CD4-positive, alpha-beta T cell treated with Interleukin-6 for 4 hours (primary cell): ENCODE measurements at regions not wholly inside any gene's neighbourhood (a gene's known extent, or its start where the extent isn't known, plus 50 kb on each side); places are given as distances from the start of the nearest gene placed in this dataset.

ENCODE experiments used
- DNase-seq: peaks from one replicate; pipeline ENCODE4 v3.0.0-alpha.2; 2020; ENCODE audit warnings: mixed read lengths

GRCh38 chr2:220065581-220065980 lies 438.2 kb downstream of the SLC4A3 start:
- DNase-seq: no peak

DNA sequence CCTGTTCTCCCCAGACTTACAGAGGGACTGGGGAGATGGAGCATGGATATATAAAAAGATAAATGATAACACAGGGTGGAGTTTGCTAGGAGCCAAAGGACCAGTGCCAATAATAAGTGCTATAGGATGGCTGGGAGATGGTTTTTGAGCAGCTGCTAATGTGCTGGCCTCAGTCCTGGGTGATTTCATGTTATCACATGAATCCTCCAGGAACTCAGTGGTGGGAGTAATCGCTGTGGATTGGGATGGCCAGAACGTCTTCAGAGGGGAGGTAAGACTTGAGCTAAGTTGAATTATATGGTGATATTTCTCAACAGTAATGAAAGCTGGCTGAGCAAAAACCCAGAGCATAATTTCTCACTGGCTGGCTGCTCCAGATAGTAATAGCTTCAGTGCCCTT lies 441.4 kb downstream of the SLC4A3 start:
- DNase-seq: no peak

- DNase-seq: no peak
These were observed 442.9 kb downstream of the SLC4A3 start for GRCh38 chr2:220070349-220070748.

DNA sequence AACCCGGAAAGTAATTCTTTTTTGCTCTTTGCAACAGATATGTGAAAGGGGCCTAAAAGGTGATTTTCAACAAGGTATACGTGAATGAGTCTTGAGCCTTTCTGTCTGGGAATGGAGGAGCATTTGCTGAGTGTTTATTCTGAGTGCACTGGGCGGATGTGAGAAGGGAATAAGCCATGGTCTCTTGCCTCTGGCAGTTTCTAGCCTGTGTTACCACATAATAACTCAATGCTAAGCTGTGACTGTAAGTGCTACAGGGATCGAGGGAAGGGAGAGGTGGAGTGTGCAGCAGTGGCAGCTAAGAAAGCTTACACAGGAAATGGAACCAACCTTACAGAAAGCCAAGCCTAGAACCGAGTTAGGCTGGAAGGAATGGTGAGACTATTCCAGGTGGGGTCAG lies 444.3 kb downstream of the SLC4A3 start:
- no peak for DNase-seq

GRCh38 chr2:220072669-220073220 lies 445.3 kb downstream of the SLC4A3 start:
- DNase-seq: no peak

GRCh38 chr2:220075835-220076234 lies 448.4 kb downstream of the SLC4A3 start:
- no peak for DNase-seq

DNA sequence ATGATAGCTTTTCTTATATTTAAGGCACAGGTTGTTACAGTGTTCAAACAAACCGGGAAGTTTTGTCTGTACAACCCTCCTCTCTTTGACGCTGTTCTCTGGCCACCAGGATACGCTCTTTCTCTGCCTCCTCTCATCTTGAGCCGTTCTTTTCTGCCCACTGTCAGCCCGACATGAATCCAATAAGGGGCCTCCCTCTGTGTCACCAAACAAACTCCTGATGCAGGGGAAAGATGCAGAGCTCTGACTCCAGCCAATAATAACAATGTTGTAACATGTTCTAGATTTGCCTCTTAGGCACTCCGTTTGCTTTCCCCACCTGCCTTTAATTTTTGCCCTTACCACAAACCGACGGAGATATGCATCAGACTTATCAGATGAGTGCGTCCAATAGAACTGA lies 449.3 kb downstream of the SLC4A3 start:
- no peak for DNase-seq

GRCh38 chr2:220077488-220077887 lies 450.1 kb downstream of the SLC4A3 start:
- DNase-seq: no peak

- no peak for DNase-seq
These were observed 451.0 kb downstream of the SLC4A3 start for GRCh38 chr2:220078439-220078838.

DNA sequence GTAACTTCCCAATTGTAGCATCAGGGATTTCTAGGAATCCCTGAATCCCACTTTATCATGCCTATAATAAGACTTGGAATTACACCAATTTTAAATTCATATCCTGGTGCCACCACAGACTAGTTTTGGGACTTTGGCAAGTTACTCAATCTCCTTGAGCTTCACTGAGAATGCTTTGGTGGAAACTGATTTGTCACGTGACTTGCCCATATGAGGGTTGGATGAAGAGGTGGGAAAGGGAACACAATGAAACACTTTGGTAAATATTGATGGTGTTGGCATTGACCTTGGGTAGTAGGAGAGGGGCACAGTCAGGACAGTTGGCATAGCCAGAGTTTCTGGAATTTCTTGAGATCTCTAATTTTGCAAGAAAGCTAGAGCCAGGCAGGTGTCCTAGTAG lies 452.2 kb downstream of the SLC4A3 start:
- DNase-seq: no peak

- DNase-seq: no peak
These were observed 453.7 kb downstream of the SLC4A3 start for GRCh38 chr2:220081171-220081570.

- no peak for DNase-seq
These were observed 462.6 kb downstream of the SLC4A3 start for GRCh38 chr2:220090050-220090449.

- DNase-seq: no peak
These were observed 469.0 kb downstream of the SLC4A3 start for GRCh38 chr2:220096406-220096805.

DNA sequence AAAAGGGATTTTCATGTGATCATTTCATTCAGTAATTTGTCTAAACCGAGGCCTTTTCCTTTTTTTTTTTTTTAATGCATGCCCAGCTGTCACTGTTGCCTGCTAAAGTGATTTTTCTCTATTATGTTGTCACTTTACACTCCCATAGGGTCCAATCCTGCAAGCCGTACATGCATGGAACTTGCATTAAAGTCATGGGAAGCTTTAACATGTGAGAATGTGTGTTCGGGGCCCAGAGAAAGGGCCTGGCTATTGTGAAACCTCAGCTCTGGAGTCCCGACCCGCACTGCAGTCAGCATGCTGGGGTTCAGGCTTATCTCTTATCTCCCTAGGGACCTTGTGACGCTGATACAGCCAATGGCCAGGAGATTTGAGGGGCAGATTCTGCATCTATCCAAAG lies 474.6 kb downstream of the SLC4A3 start:
- no peak for DNase-seq

- no peak for DNase-seq
These were observed 476.2 kb downstream of the SLC4A3 start for GRCh38 chr2:220103596-220103995.

GRCh38 chr2:220104871-220105351 lies 477.5 kb downstream of the SLC4A3 start:
- DNase-seq: no peak

- DNase-seq: no peak
These were observed 478.6 kb downstream of the SLC4A3 start for GRCh38 chr2:220106065-220106464.

- DNase-seq: no peak
These were observed 480.0 kb downstream of the SLC4A3 start for GRCh38 chr2:220107380-220107791.

DNA sequence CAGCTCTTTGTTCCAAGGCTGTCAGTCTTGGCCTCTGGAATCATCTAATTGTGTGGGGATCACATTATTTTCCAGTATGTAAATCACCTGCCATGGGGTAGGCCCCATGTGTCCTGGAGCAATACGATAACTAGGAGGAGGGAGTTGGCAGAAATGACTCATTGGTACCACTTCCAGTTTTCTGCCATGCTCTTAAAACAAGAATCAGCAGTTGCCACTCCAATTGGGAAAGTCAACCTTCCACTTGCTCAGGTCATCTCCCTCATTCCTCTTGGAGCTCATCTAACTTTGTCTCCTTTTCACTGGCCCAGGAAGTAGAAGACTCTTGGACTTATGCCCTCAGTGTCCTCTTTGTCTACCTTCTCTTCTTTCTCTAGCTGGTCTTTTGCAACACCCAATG lies 487.0 kb downstream of the SLC4A3 start:
- no peak for DNase-seq

DNA sequence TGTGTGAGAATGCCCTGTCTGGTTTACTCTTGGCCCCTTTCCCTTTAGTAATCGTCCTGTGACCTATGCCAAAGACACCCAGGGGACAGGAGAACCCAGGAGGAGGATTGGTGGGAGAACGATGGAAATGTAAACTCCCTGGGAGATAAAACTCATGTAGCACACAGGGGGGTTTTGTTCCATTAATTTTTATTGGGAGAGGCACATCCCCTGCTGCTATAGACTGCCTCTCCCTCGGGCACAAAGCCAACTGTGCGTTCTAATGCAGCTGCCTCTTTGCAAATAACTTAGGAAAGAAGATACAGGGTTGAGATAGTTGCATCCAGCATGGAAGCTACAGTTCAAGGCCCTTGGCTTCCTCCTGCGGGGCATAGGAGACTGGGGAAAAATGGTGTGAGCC lies 489.6 kb downstream of the SLC4A3 start:
- no peak for DNase-seq

DNA sequence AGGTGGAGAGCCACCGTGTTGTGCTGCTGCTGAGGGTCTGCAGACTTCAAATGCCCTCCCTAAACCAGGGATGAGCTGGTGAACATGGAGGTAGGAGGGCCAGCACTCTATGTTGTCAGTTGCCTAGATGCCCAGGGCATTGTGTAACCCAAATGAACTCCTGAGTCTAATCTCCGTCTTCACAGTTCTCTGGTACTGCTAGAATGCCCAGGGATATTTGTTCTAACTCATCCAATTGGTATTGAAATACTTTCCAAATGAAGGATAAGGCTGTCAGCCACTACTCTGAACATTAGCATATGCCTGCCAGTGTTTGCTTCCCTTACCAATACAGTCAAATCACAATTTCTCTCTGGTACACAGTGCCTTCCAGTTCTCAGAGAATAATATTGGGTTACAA lies 492.6 kb downstream of the SLC4A3 start:
- DNase-seq: no peak

- no peak for DNase-seq
These were observed 496.3 kb downstream of the SLC4A3 start for GRCh38 chr2:220123751-220124150.

GRCh38 chr2:220125551-220125950 lies 498.1 kb downstream of the SLC4A3 start:
- DNase-seq: no peak

DNA sequence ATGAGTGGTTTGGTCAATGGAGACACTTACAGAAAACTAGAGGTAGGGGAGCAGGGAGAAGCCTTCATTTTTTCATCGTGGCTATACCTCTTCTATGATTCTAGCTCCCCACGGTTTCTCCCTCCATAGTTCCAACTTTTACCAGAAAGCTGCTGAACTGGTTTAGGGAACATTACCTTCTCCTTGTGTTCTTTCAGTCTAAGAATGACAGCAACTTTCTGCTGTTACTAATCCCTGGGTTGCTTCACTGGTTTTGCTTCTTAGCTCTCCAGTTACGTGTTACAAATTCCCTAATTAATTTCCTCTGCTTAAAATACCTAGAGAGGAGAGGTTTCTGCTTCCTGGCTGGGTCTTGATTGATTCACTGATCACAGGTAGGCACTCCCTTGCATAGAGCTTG lies 499.9 kb downstream of the SLC4A3 start:
- DNase-seq: no peak

DNA sequence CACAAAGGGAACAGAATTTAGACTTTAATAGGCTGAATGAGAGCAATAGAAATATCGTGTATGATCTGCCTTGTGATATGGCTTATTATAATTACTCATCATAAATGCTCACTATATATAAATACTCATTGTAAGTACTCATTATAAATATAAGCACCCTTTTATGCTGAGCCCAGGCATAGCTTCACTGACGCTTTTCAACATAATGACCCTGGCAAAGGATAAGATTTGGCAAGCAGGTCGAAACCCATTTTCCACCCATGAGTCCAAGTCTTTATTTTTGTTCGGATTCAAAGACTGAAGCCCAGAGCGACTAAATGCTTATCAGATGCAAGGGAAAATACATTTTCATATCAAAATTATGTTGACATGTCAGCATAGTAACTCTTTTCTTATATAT lies 500.4 kb downstream of the SLC4A3 start:
- no peak for DNase-seq

GRCh38 chr2:220129391-220129790 lies 502.0 kb downstream of the SLC4A3 start:
- DNase-seq: no peak
